Vagina (tissue), 2 donors: ENCODE measurements at regions not wholly inside any gene's neighbourhood (a gene's known extent, or its start where the extent isn't known, plus 50 kb on each side); places are given as distances from the start of the nearest gene placed in this dataset.

Experiments used
- POLR2AphosphoS5 ChIP-seq, 2 donors: sonication (generic); formaldehyde crosslinking; IDR thresholded peaks; one replicate each; pipeline ENCODE4 v1.9.0; 2017; ENCODE audit warnings: antibody characterized with exemption in 2 of 2, mild to moderate bottlenecking in 2 of 2, low read depth in 1 of 2; ENCODE audit not compliant: insufficient read depth in 1 of 2
- TF ChIP-seq, protein P1 (sequence below), 3 experiments: fragments of 450-650 bp in 2 of 3; fragments of 200-600 bp in 1 of 3; sonication (generic) in 1 of 3; IDR thresholded peaks; one replicate each; pipeline ENCODE4 v1.5.1; 2017 to 2019; ENCODE audit warnings: antibody characterized with exemption in 3 of 3, mild to moderate bottlenecking in 2 of 3, moderate library complexity in 2 of 3

DNA sequence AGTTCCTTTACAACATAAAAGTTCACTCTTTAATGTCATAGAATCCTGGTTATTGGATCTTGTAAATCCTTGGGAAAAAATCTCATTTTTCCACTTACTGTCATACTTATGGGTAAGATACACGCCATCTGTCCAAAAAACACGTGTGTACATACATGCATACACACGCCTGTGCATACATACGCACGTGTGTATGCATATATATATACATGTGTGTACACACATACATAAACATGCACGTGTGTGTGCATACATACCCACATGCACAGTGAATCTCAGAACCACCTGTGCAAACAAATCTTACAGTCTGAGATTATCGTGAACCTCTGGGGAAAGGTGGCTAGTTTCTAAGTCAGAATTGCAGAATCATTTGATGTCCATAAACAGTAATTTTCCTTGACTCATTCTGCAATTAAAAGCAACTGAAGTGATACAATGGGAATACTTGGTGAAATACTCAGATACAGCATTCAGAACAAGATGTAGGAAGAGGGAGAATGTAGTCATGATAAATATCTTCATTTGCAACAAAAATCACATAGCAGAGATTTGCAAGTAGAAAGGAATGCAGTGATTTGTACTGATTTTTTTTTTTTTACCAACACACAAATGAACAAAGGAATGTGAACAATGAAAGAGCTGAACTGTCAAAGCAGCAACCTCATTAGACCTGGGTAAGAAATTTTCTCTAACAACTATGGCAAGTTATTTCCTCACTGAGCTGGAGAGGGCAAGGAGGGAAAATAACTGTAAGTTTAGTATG lies 160.6 kb upstream of the POU1F1 start:
- TF ChIP-seq POLR2AphosphoS5 (IDR thresholded peaks at IDR 0.05; ENCODE audit: insufficient read depth in 1 of 2, low read depth in 1 of 2) = no peak
- TF ChIP-seq, protein P1, sequence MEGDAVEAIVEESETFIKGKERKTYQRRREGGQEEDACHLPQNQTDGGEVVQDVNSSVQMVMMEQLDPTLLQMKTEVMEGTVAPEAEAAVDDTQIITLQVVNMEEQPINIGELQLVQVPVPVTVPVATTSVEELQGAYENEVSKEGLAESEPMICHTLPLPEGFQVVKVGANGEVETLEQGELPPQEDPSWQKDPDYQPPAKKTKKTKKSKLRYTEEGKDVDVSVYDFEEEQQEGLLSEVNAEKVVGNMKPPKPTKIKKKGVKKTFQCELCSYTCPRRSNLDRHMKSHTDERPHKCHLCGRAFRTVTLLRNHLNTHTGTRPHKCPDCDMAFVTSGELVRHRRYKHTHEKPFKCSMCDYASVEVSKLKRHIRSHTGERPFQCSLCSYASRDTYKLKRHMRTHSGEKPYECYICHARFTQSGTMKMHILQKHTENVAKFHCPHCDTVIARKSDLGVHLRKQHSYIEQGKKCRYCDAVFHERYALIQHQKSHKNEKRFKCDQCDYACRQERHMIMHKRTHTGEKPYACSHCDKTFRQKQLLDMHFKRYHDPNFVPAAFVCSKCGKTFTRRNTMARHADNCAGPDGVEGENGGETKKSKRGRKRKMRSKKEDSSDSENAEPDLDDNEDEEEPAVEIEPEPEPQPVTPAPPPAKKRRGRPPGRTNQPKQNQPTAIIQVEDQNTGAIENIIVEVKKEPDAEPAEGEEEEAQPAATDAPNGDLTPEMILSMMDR (IDR thresholded peaks at IDR 0.05) = no peak
